Loucy (cell line): ENCODE measurements at regions not wholly inside any gene's neighbourhood (a gene's known extent, or its start where the extent isn't known, plus 50 kb on each side); places are given as distances from the start of the nearest gene placed in this dataset.

ENCODE experiments used
- H2AFZ ChIP-seq: fragments of 200-600 bp; sonication (generic); 2 replicates; pipeline ENCODE4 v1.6.0; 2016; ENCODE audit warnings: antibody characterized with exemption, mild to moderate bottlenecking, low read length, moderate library complexity
- H3F3A ChIP-seq: fragments of 200-600 bp; 2 replicates; pipeline ENCODE4 v1.6.0; 2016; ENCODE audit warnings: antibody characterized with exemption, low read depth, mild to moderate bottlenecking
- H3K27me3 ChIP-seq: fragments of 200-600 bp; sonication (generic); 2 replicates; pipeline ENCODE4 v1.6.1; 2014; ENCODE audit warnings: low read length, mild to moderate bottlenecking; ENCODE audit not compliant: insufficient read depth, poor library complexity, severe bottlenecking
- H3K36me3 ChIP-seq: fragments of 200-600 bp; sonication (generic); 2 replicates; pipeline ENCODE4 v1.6.1; 2016; ENCODE audit warnings: low read length; ENCODE audit not compliant: insufficient read depth
- H3K4me1 ChIP-seq: fragments of 200-600 bp; sonication (generic); 2 replicates; pipeline ENCODE4 v1.5.1; 2014; ENCODE audit warnings: low read length, mild to moderate bottlenecking; ENCODE audit not compliant: insufficient read depth, poor library complexity, severe bottlenecking
- H3K4me2 ChIP-seq: fragments of 200-600 bp; sonication (generic); 2 replicates; pipeline ENCODE4 v1.6.0; 2014; ENCODE audit warnings: antibody characterized with exemption, low read length, low read depth, mild to moderate bottlenecking; ENCODE audit not compliant: poor library complexity, severe bottlenecking
- H3K4me3 ChIP-seq: fragments of 200-600 bp; sonication (generic); 2 replicates; pipeline ENCODE4 v1.5.1; 2014; ENCODE audit warnings: low read length, mild to moderate bottlenecking, mixed read lengths; ENCODE audit not compliant: poor library complexity, severe bottlenecking
- H3K79me2 ChIP-seq: fragments of 200-600 bp; sonication (generic); 2 replicates; pipeline ENCODE4 v1.6.1; 2014; ENCODE audit warnings: low read length; ENCODE audit not compliant: insufficient read depth
- H3K9ac ChIP-seq: fragments of 200-600 bp; sonication (generic); 2 replicates; pipeline ENCODE4 v1.6.0; 2014; ENCODE audit warnings: mild to moderate bottlenecking, low read depth, low read length, moderate library complexity; ENCODE audit not compliant: poor library complexity, severe bottlenecking
- H3K9me2 ChIP-seq: fragments of 200-600 bp; sonication (generic); replicated peaks from 2 replicates; pipeline ENCODE4 v1.6.1; 2016; ENCODE audit warnings: low read depth, low read length, mixed read lengths
- H3K9me3 ChIP-seq: fragments of 200-600 bp; sonication (generic); 2 replicates; pipeline ENCODE4 v1.6.1; 2014; ENCODE audit warnings: mild to moderate bottlenecking, antibody characterized with exemption, low read length, low read depth; ENCODE audit not compliant: insufficient read depth
- H4K20me1 ChIP-seq: fragments of 200-600 bp; sonication (generic); 2 replicates; pipeline ENCODE4 v1.6.0; 2014; ENCODE audit warnings: antibody characterized with exemption, low read length, mild to moderate bottlenecking; ENCODE audit not compliant: insufficient read depth, poor library complexity, severe bottlenecking
- CTCF ChIP-seq: fragments of 200-600 bp; sonication (generic); conservative IDR thresholded peaks from 2 replicates; pipeline ENCODE4 v1.5.1; 2014; ENCODE audit warnings: mild to moderate bottlenecking, antibody characterized with exemption, low read length
- EZH2phosphoT487 ChIP-seq: fragments of 200-600 bp; IDR thresholded peaks from 2 replicates; pipeline ENCODE4 v1.6.1; 2018; ENCODE audit warnings: antibody characterized with exemption, mild to moderate bottlenecking, moderate library complexity, borderline replicate concordance

GRCh38 chr19:30670011-30670329, 297.8 kb downstream of the ZNF536 start:
- no peaks in the 10 kb centered on the region for H3F3A ChIP-seq
- H3K9me2 ChIP-seq, result no peaks in the 10 kb centered on the region
- H3K4me3 ChIP-seq, result no peak overlapping the region
- no peak overlapping the region for H2AFZ ChIP-seq
- TF ChIP-seq EZH2phosphoT487 (no peak), CTCF (no peak)
- no peaks in the 10 kb centered on the region for H3K4me1 ChIP-seq
- no peak overlapping the region for H3K9ac ChIP-seq
- H3K9me3 ChIP-seq, result no peaks in the 10 kb centered on the region
- H4K20me1 ChIP-seq, result no peaks in the 10 kb centered on the region
- no peaks in the 10 kb centered on the region for H3K36me3 ChIP-seq
- no peak overlapping the region for H3K4me2 ChIP-seq
- no peaks in the 10 kb centered on the region for H3K27me3 ChIP-seq
- no peaks in the 10 kb centered on the region for H3K79me2 ChIP-seq

GRCh38 chr19:30669329-30670010, 297.3 kb downstream of the ZNF536 start:
- Histone ChIP-seq H3K9me3 (no peaks in the 10 kb centered on the region), H2AFZ (no peak overlapping the region), H3F3A (no peaks in the 10 kb centered on the region), H3K36me3 (no peaks in the 10 kb centered on the region), H3K27me3 (no peaks in the 10 kb centered on the region), H3K4me3 (no peak overlapping the region), H3K9ac (no peak overlapping the region), H3K9me2 (no peaks in the 10 kb centered on the region), H4K20me1 (no peaks in the 10 kb centered on the region), H3K4me1 (no peaks in the 10 kb centered on the region), H3K79me2 (no peaks in the 10 kb centered on the region), H3K4me2 (no peak overlapping the region)
- TF ChIP-seq EZH2phosphoT487, result no peak
- TF ChIP-seq CTCF, result peak; percentile 92

- Histone ChIP-seq H3K9me3 (no peaks in the 10 kb centered on the region), H3K4me3 (no peak overlapping the region), H3K27me3 (no peaks in the 10 kb centered on the region), H3K9me2 (no peaks in the 10 kb centered on the region), H2AFZ (no peak overlapping the region), H3F3A (no peaks in the 10 kb centered on the region), H3K9ac (no peak overlapping the region), H3K79me2 (no peaks in the 10 kb centered on the region), H3K4me2 (no peak overlapping the region), H3K4me1 (no peaks in the 10 kb centered on the region), H4K20me1 (no peaks in the 10 kb centered on the region), H3K36me3 (no peaks in the 10 kb centered on the region)
- TF ChIP-seq CTCF, result no peak
- no peak for TF ChIP-seq EZH2phosphoT487
Observed at GRCh38 chr19:30668521-30669155, 296.5 kb downstream of the ZNF536 start.
